ENCODE measurements at regions not wholly inside any gene's neighbourhood (a gene's known extent, or its start where the extent isn't known, plus 50 kb on each side); places are given as distances from the start of the nearest gene placed in this dataset.

GRCh38 chr10:130784326-130784725 lies 527.2 kb downstream of the TCERG1L start:
- no peaks in the 10 kb centered on the region for H3K27me3 ChIP-seq (ENCODE audit: control insufficient read depth, insufficient read depth, low read length)
- H3K27ac ChIP-seq (ENCODE audit: low read depth, low read length), result no peak overlapping the region

GRCh38 chr10:130786365-130786966 lies 525.1 kb downstream of the TCERG1L start:
- no peak overlapping the region for H3K4me3 ChIP-seq (ENCODE audit: low read depth, low read length)
- no peaks in the 10 kb centered on the region for H3K27me3 ChIP-seq (ENCODE audit: control insufficient read depth, insufficient read depth, low read length)
- no peak overlapping the region for H3K27ac ChIP-seq (ENCODE audit: low read depth, low read length)
- no peaks in the 10 kb centered on the region for H3K4me1 ChIP-seq (ENCODE audit: control insufficient read depth, insufficient read depth, low read length)
- H3K9me3 ChIP-seq (ENCODE audit: control insufficient read depth, insufficient read depth, low read length), result no peaks in the 10 kb centered on the region
- H3K9ac ChIP-seq (ENCODE audit: low read depth, low read length), result no peak overlapping the region
- no peaks in the 10 kb centered on the region for H3K36me3 ChIP-seq (ENCODE audit: control insufficient read depth, insufficient read depth, low read length)

More at GRCh38 chr10:130784326-130784725, 527.2 kb downstream of the TCERG1L start:
- Histone ChIP-seq H3K9ac (ENCODE audit: low read depth, low read length) (no peak overlapping the region), H3K4me1 (ENCODE audit: control insufficient read depth, insufficient read depth, low read length) (no peaks in the 10 kb centered on the region), H3K9me3 (ENCODE audit: control insufficient read depth, insufficient read depth, low read length) (no peaks in the 10 kb centered on the region), H3K36me3 (ENCODE audit: control insufficient read depth, insufficient read depth, low read length) (no peaks in the 10 kb centered on the region), H3K4me3 (ENCODE audit: low read depth, low read length) (no peak overlapping the region)

- H3K27ac ChIP-seq (ENCODE audit: low read depth, low read length), result no peak overlapping the region
- no peaks in the 10 kb centered on the region for H3K36me3 ChIP-seq (ENCODE audit: control insufficient read depth, insufficient read depth, low read length)
- H3K4me1 ChIP-seq (ENCODE audit: control insufficient read depth, insufficient read depth, low read length), result no peaks in the 10 kb centered on the region
- H3K27me3 ChIP-seq (ENCODE audit: control insufficient read depth, insufficient read depth, low read length), result no peaks in the 10 kb centered on the region
- H3K9ac ChIP-seq (ENCODE audit: low read depth, low read length), result no peak overlapping the region
- peaks cover 3% of the 10 kb centered on the region; the same call in 1 of the 2 replicates for H3K9me3 ChIP-seq (ENCODE audit: control insufficient read depth, insufficient read depth, low read length)
- H3K4me3 ChIP-seq (ENCODE audit: low read depth, low read length), result no peak overlapping the region
These were observed 524.3 kb downstream of the TCERG1L start for GRCh38 chr10:130787243-130787642.

- H3K36me3 ChIP-seq (ENCODE audit: control insufficient read depth, insufficient read depth, low read length), result no peaks in the 10 kb centered on the region
- no peak overlapping the region for H3K27ac ChIP-seq (ENCODE audit: low read depth, low read length)
- H3K9me3 ChIP-seq (ENCODE audit: control insufficient read depth, insufficient read depth, low read length), result peaks cover 8% of the 10 kb centered on the region; the same call in 1 of the 2 replicates
- H3K4me1 ChIP-seq (ENCODE audit: control insufficient read depth, insufficient read depth, low read length), result no peaks in the 10 kb centered on the region
- H3K9ac ChIP-seq (ENCODE audit: low read depth, low read length), result no peak overlapping the region
- no peak overlapping the region for H3K4me3 ChIP-seq (ENCODE audit: low read depth, low read length)
- no peaks in the 10 kb centered on the region for H3K27me3 ChIP-seq (ENCODE audit: control insufficient read depth, insufficient read depth, low read length)
These were observed 523.7 kb downstream of the TCERG1L start for GRCh38 chr10:130787821-130788220.

GRCh38 chr10:130790339-130790738 lies 521.2 kb downstream of the TCERG1L start:
- no peak overlapping the region for H3K9ac ChIP-seq (ENCODE audit: low read depth, low read length)
- no peak overlapping the region for H3K4me3 ChIP-seq (ENCODE audit: low read depth, low read length)
- H3K9me3 ChIP-seq (ENCODE audit: control insufficient read depth, insufficient read depth, low read length), result peaks cover 8% of the 10 kb centered on the region; the same call in 1 of the 2 replicates
- no peaks in the 10 kb centered on the region for H3K36me3 ChIP-seq (ENCODE audit: control insufficient read depth, insufficient read depth, low read length)
- no peaks in the 10 kb centered on the region for H3K4me1 ChIP-seq (ENCODE audit: control insufficient read depth, insufficient read depth, low read length)
- no peak overlapping the region for H3K27ac ChIP-seq (ENCODE audit: low read depth, low read length)
- no peaks in the 10 kb centered on the region for H3K27me3 ChIP-seq (ENCODE audit: control insufficient read depth, insufficient read depth, low read length)

GRCh38 chr10:130792096-130792845 lies 519.2 kb downstream of the TCERG1L start:
- H3K27ac ChIP-seq (ENCODE audit: low read depth, low read length), result no peak overlapping the region
- H3K27me3 ChIP-seq (ENCODE audit: control insufficient read depth, insufficient read depth, low read length), result no peaks in the 10 kb centered on the region
- peaks cover 8% of the 10 kb centered on the region; the same call in 1 of the 2 replicates for H3K9me3 ChIP-seq (ENCODE audit: control insufficient read depth, insufficient read depth, low read length)
- no peak overlapping the region for H3K9ac ChIP-seq (ENCODE audit: low read depth, low read length)
- no peaks in the 10 kb centered on the region for H3K36me3 ChIP-seq (ENCODE audit: control insufficient read depth, insufficient read depth, low read length)
- H3K4me3 ChIP-seq (ENCODE audit: low read depth, low read length), result no peak overlapping the region
- no peaks in the 10 kb centered on the region for H3K4me1 ChIP-seq (ENCODE audit: control insufficient read depth, insufficient read depth, low read length)

- H3K9ac ChIP-seq (ENCODE audit: low read depth, low read length), result no peak overlapping the region
- H3K36me3 ChIP-seq (ENCODE audit: control insufficient read depth, insufficient read depth, low read length), result no peaks in the 10 kb centered on the region
- no peaks in the 10 kb centered on the region for H3K4me1 ChIP-seq (ENCODE audit: control insufficient read depth, insufficient read depth, low read length)
- peaks cover 8% of the 10 kb centered on the region; the same call in 1 of the 2 replicates for H3K9me3 ChIP-seq (ENCODE audit: control insufficient read depth, insufficient read depth, low read length)
- no peak overlapping the region for H3K27ac ChIP-seq (ENCODE audit: low read depth, low read length)
- no peaks in the 10 kb centered on the region for H3K27me3 ChIP-seq (ENCODE audit: control insufficient read depth, insufficient read depth, low read length)
- H3K4me3 ChIP-seq (ENCODE audit: low read depth, low read length), result no peak overlapping the region
These were observed 515.7 kb downstream of the TCERG1L start for GRCh38 chr10:130795819-130796218.

GRCh38 chr10:130799532-130799931 lies 512.0 kb downstream of the TCERG1L start:
- Histone ChIP-seq H3K4me3 (ENCODE audit: low read depth, low read length) (no peak overlapping the region), H3K27me3 (ENCODE audit: control insufficient read depth, insufficient read depth, low read length) (no peaks in the 10 kb centered on the region), H3K36me3 (ENCODE audit: control insufficient read depth, insufficient read depth, low read length) (no peaks in the 10 kb centered on the region), H3K9me3 (ENCODE audit: control insufficient read depth, insufficient read depth, low read length) (no peaks in the 10 kb centered on the region), H3K9ac (ENCODE audit: low read depth, low read length) (no peak overlapping the region), H3K4me1 (ENCODE audit: control insufficient read depth, insufficient read depth, low read length) (no peaks in the 10 kb centered on the region), H3K27ac (ENCODE audit: low read depth, low read length) (no peak overlapping the region)

GRCh38 chr10:130800281-130800680 lies 511.2 kb downstream of the TCERG1L start:
- no peak overlapping the region for H3K9ac ChIP-seq (ENCODE audit: low read depth, low read length)
- H3K27ac ChIP-seq (ENCODE audit: low read depth, low read length), result no peak overlapping the region
- no peaks in the 10 kb centered on the region for H3K36me3 ChIP-seq (ENCODE audit: control insufficient read depth, insufficient read depth, low read length)
- no peaks in the 10 kb centered on the region for H3K9me3 ChIP-seq (ENCODE audit: control insufficient read depth, insufficient read depth, low read length)
- H3K4me1 ChIP-seq (ENCODE audit: control insufficient read depth, insufficient read depth, low read length), result no peaks in the 10 kb centered on the region
- no peak overlapping the region for H3K4me3 ChIP-seq (ENCODE audit: low read depth, low read length)
- no peaks in the 10 kb centered on the region for H3K27me3 ChIP-seq (ENCODE audit: control insufficient read depth, insufficient read depth, low read length)

GRCh38 chr10:130801276-130801675 lies 510.2 kb downstream of the TCERG1L start:
- Histone ChIP-seq H3K4me1 (ENCODE audit: control insufficient read depth, insufficient read depth, low read length) (no peaks in the 10 kb centered on the region), H3K36me3 (ENCODE audit: control insufficient read depth, insufficient read depth, low read length) (no peaks in the 10 kb centered on the region), H3K9me3 (ENCODE audit: control insufficient read depth, insufficient read depth, low read length) (no peaks in the 10 kb centered on the region), H3K27me3 (ENCODE audit: control insufficient read depth, insufficient read depth, low read length) (no peaks in the 10 kb centered on the region), H3K27ac (ENCODE audit: low read depth, low read length) (no peak overlapping the region), H3K9ac (ENCODE audit: low read depth, low read length) (no peak overlapping the region), H3K4me3 (ENCODE audit: low read depth, low read length) (no peak overlapping the region)

GRCh38 chr10:130801784-130802183 lies 509.7 kb downstream of the TCERG1L start:
- H3K4me1 ChIP-seq (ENCODE audit: control insufficient read depth, insufficient read depth, low read length), result no peaks in the 10 kb centered on the region
- no peaks in the 10 kb centered on the region for H3K36me3 ChIP-seq (ENCODE audit: control insufficient read depth, insufficient read depth, low read length)
- H3K9ac ChIP-seq (ENCODE audit: low read depth, low read length), result no peak overlapping the region
- H3K4me3 ChIP-seq (ENCODE audit: low read depth, low read length), result no peak overlapping the region
- no peaks in the 10 kb centered on the region for H3K9me3 ChIP-seq (ENCODE audit: control insufficient read depth, insufficient read depth, low read length)
- H3K27me3 ChIP-seq (ENCODE audit: control insufficient read depth, insufficient read depth, low read length), result no peaks in the 10 kb centered on the region
- no peak overlapping the region for H3K27ac ChIP-seq (ENCODE audit: low read depth, low read length)

Measured in HUES48 (cell line).